Endodermal cell (in vitro differentiated cells): ENCODE measurements at regions not wholly inside any gene's neighbourhood (a gene's known extent, or its start where the extent isn't known, plus 50 kb on each side); places are given as distances from the start of the nearest gene placed in this dataset.

ENCODE experiments used
- DNase-seq: peaks from one replicate; pipeline ENCODE4 v3.0.0-alpha.2; 2017
- H3K27ac ChIP-seq: 2 replicates; pipeline ENCODE4 v1.5.1; 2013; ENCODE audit warnings: mild to moderate bottlenecking, low read depth, low read length, moderate library complexity
- H3K27me3 ChIP-seq: 2 replicates; pipeline ENCODE4 v1.6.1; 2013; ENCODE audit warnings: mild to moderate bottlenecking, low read length, moderate library complexity; ENCODE audit not compliant: insufficient read depth, control insufficient read depth, poor library complexity, severe bottlenecking
- H3K36me3 ChIP-seq: 2 replicates; pipeline ENCODE4 v1.7.0; 2013; ENCODE audit warnings: mild to moderate bottlenecking, low read length, moderate library complexity; ENCODE audit not compliant: control insufficient read depth, insufficient read depth
- H3K4me1 ChIP-seq: one replicate; pipeline ENCODE4 v1.7.0; 2013; ENCODE audit warnings: low read length; ENCODE audit not compliant: control insufficient read depth, insufficient read depth
- H3K4me3 ChIP-seq: 2 replicates; pipeline ENCODE4 v1.5.1; 2013; ENCODE audit warnings: mild to moderate bottlenecking, low read length, moderate library complexity
- H3K9ac ChIP-seq: 2 replicates; pipeline ENCODE4 v1.6.1; 2013; ENCODE audit warnings: mild to moderate bottlenecking, low read length, moderate library complexity; ENCODE audit not compliant: poor library complexity, severe bottlenecking; ENCODE audit errors: extremely low read depth
- H3K9me3 ChIP-seq: 2 replicates; pipeline ENCODE4 v1.6.1; 2013; ENCODE audit warnings: mild to moderate bottlenecking, low read length, moderate library complexity; ENCODE audit not compliant: control insufficient read depth
- H3K27ac Mint-ChIP-seq: 2 replicates; pipeline ENCODE4 v1.8.0; 2020; ENCODE audit warnings: mixed read lengths
- H3K27me3 Mint-ChIP-seq: 2 replicates; pipeline ENCODE4 v1.8.0; 2021; ENCODE audit warnings: mild to moderate bottlenecking, mixed read lengths; ENCODE audit not compliant: insufficient read depth
- H3K36me3 Mint-ChIP-seq: 2 replicates; pipeline ENCODE4 v1.8.0; 2020; ENCODE audit warnings: low read depth, mixed read lengths
- H3K4me1 Mint-ChIP-seq: 2 replicates; pipeline ENCODE4 v1.8.0; 2020; ENCODE audit warnings: mixed read lengths
- H3K4me3 Mint-ChIP-seq: 2 replicates; pipeline ENCODE4 v1.8.0; 2020; ENCODE audit warnings: mild to moderate bottlenecking, moderate library complexity, mixed read lengths
- H3K9me3 Mint-ChIP-seq: 2 replicates; pipeline ENCODE4 v1.8.0; 2020; ENCODE audit warnings: mild to moderate bottlenecking, mixed read lengths
- WGBS, 2 experiments: methylation state at CpG; one replicate each; pipeline versions ENCODE4 v1.1.5 to v1.1.7; 2013; ENCODE audit warnings: missing lambda C conversion rate in 2 of 2, mixed read lengths in 1 of 2; ENCODE audit not compliant: insufficient coverage in 1 of 2, insufficient read length in 1 of 2; 5-methylcytosine and 5-hydroxymethylcytosine counted together
- TF ChIP-seq, protein P1 (sequence below): fragments of 200-600 bp; sonication (generic); conservative IDR thresholded peaks from 2 replicates; pipeline ENCODE4 v1.5.0; 2021; ENCODE audit warnings: antibody characterized with exemption, mild to moderate bottlenecking

GRCh38 chr18:24538414-24539264 lies 78.2 kb downstream of the HRH4 start:
- H3K4me3 ChIP-seq = no peak overlapping the region
- no peak overlapping the region for H3K27ac Mint-ChIP-seq
- no peak overlapping the region for H3K27ac ChIP-seq
- TF ChIP-seq, protein P1, sequence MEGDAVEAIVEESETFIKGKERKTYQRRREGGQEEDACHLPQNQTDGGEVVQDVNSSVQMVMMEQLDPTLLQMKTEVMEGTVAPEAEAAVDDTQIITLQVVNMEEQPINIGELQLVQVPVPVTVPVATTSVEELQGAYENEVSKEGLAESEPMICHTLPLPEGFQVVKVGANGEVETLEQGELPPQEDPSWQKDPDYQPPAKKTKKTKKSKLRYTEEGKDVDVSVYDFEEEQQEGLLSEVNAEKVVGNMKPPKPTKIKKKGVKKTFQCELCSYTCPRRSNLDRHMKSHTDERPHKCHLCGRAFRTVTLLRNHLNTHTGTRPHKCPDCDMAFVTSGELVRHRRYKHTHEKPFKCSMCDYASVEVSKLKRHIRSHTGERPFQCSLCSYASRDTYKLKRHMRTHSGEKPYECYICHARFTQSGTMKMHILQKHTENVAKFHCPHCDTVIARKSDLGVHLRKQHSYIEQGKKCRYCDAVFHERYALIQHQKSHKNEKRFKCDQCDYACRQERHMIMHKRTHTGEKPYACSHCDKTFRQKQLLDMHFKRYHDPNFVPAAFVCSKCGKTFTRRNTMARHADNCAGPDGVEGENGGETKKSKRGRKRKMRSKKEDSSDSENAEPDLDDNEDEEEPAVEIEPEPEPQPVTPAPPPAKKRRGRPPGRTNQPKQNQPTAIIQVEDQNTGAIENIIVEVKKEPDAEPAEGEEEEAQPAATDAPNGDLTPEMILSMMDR = no peak
- H3K4me1 ChIP-seq = no peaks in the 10 kb centered on the region
- H3K36me3 ChIP-seq = no peaks in the 10 kb centered on the region
- H3K4me3 Mint-ChIP-seq = no peak overlapping the region
- no peaks in the 10 kb centered on the region for H3K27me3 ChIP-seq
- DNase-seq = no peak
- 84 to 100% methylated on average over 2 to 4 of the region's 5 CpGs for WGBS, 2 experiments
- no peaks in the 10 kb centered on the region for H3K9me3 Mint-ChIP-seq
- H3K36me3 Mint-ChIP-seq = no peaks in the 10 kb centered on the region
- H3K4me1 Mint-ChIP-seq = peaks cover 13% of the 10 kb centered on the region
- no peaks in the 10 kb centered on the region for H3K27me3 Mint-ChIP-seq
- no peak overlapping the region for H3K9ac ChIP-seq
- H3K9me3 ChIP-seq = no peaks in the 10 kb centered on the region

DNA sequence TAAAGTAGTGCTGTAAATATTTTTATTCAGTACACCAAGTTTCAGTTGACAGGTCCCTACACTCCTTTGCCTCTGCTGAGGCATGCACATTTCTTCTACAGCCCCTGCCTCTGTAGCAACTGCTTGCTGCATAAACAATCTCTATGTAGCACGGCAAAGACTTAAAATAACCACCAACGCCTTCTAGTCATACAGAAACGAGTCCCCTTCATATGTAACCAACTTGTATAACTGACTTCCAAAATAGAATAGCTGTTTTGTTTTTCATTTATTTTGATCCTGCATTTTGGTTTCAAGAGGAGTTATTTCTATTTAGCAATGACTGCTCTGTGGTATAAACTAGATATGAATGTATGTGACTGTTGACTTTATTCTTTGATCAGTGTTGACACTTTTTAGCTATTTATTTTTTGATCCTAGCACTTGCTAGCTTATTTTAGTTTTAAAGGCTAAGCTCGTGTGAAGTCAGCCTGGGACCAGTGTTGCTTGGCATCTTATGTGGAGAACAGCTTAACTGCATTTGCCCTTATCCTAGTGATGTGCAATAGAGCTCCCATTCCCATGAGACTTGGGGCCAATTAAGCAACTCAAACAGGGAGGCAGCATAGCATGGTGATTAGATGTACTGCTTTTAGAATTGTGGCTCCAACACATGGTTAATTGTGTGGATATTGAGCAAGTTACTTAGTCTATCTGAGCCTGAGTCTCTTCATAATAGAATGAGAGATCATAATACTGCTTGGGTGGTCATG lies 79.6 kb downstream of the HRH4 start:
- Mint-ChIP-seq H3K36me3 (no peaks in the 10 kb centered on the region), H3K27ac (no peak overlapping the region), H3K9me3 (no peaks in the 10 kb centered on the region), H3K4me1 (peaks cover 13% of the 10 kb centered on the region), H3K4me3 (no peak overlapping the region), H3K27me3 (no peaks in the 10 kb centered on the region)
- 80 to 88% methylated on average over 1 to 4 of the region's 4 CpGs for WGBS, 2 experiments
- H3K27ac ChIP-seq = no peak overlapping the region
- no peak overlapping the region for H3K4me3 ChIP-seq
- DNase-seq = no peak
- no peaks in the 10 kb centered on the region for H3K9me3 ChIP-seq
- no peak overlapping the region for H3K9ac ChIP-seq
- TF ChIP-seq, protein P1 = no peak
- no peaks in the 10 kb centered on the region for H3K4me1 ChIP-seq
- H3K27me3 ChIP-seq = no peaks in the 10 kb centered on the region
- H3K36me3 ChIP-seq = no peaks in the 10 kb centered on the region

DNA sequence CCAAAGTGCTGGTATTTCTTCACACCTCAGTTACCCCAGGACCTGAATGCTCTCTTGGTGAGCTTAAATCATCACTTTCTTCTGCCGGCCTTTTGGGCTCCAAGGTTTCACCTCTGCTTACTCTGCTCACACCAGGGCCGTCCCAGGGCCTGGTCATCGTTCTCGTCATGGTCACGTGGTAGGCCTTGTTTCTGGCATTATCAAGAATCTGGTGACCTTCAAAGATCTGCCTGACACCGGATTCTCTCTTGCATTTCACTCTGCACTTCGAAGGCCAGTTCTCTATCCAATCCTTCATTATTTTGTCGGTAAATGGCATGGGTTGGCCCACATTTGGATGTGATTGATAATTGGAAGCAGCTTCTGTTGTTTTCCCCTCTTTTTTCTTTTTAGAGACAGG lies 80.5 kb downstream of the HRH4 start:
- Mint-ChIP-seq H3K9me3 (no peaks in the 10 kb centered on the region), H3K27me3 (no peaks in the 10 kb centered on the region), H3K4me1 (peaks cover 13% of the 10 kb centered on the region), H3K36me3 (no peaks in the 10 kb centered on the region), H3K4me3 (no peak overlapping the region), H3K27ac (no peak overlapping the region)
- H3K4me3 ChIP-seq = no peak overlapping the region
- H3K36me3 ChIP-seq = no peaks in the 10 kb centered on the region
- no peak overlapping the region for H3K9ac ChIP-seq
- no peaks in the 10 kb centered on the region for H3K9me3 ChIP-seq
- H3K27ac ChIP-seq = no peak overlapping the region
- no peaks in the 10 kb centered on the region for H3K27me3 ChIP-seq
- no peak for DNase-seq
- no peaks in the 10 kb centered on the region for H3K4me1 ChIP-seq
- WGBS, 2 experiments = 83 to 88% methylated on average over 8 of the region's 8 CpGs
- TF ChIP-seq, protein P1 = no peak
